Mesendoderm (in vitro differentiated cells): ENCODE measurements at regions not wholly inside any gene's neighbourhood (a gene's known extent, or its start where the extent isn't known, plus 50 kb on each side); places are given as distances from the start of the nearest gene placed in this dataset.

Source experiments
- DNase-seq: peaks from one replicate; pipeline ENCODE4 v3.0.0; 2013
- H2AK5ac ChIP-seq: 2 replicates; pipeline ENCODE4 v1.6.1; 2013; ENCODE audit warnings: low read length, inconsistent platforms
- H2BK120ac ChIP-seq: 2 replicates; pipeline ENCODE4 v1.6.1; 2013; ENCODE audit warnings: low read depth, mild to moderate bottlenecking, low read length, moderate library complexity, mixed read lengths
- H2BK15ac ChIP-seq: replicated peaks from 2 replicates; pipeline ENCODE4 v1.6.1; 2013; ENCODE audit warnings: low read depth, mild to moderate bottlenecking, moderate library complexity
- H2BK5ac ChIP-seq: 2 replicates; pipeline ENCODE4 v1.6.1; 2013; ENCODE audit warnings: low read length, inconsistent platforms
- H3K18ac ChIP-seq: 2 replicates; pipeline ENCODE4 v1.6.1; 2013; ENCODE audit warnings: mild to moderate bottlenecking, low read length, mixed read lengths
- H3K23ac ChIP-seq: one replicate; pipeline ENCODE4 v1.6.1; 2013; ENCODE audit warnings: low read length
- H3K27ac ChIP-seq: 2 replicates; pipeline ENCODE4 v1.5.1; 2013; ENCODE audit warnings: low read depth, mild to moderate bottlenecking, inconsistent platforms, low read length, moderate library complexity
- H3K27me3 ChIP-seq: 2 replicates; pipeline ENCODE4 v1.6.1; 2013; ENCODE audit warnings: low read length, control low read depth, mild to moderate bottlenecking, inconsistent platforms; ENCODE audit not compliant: insufficient read depth, poor library complexity
- H3K36me3 ChIP-seq: 2 replicates; pipeline ENCODE4 v1.6.1; 2013; ENCODE audit warnings: low read length, inconsistent platforms; ENCODE audit not compliant: control insufficient read depth, insufficient read depth
- H3K4ac ChIP-seq: one replicate; pipeline ENCODE4 v1.6.1; 2013; ENCODE audit warnings: low read depth, mild to moderate bottlenecking, low read length, moderate library complexity
- H3K4me1 ChIP-seq: 2 replicates; pipeline ENCODE4 v1.6.1; 2013; ENCODE audit warnings: low read depth, low read length, inconsistent platforms; ENCODE audit not compliant: control insufficient read depth
- H3K4me2 ChIP-seq: 2 replicates; pipeline ENCODE4 v1.6.1; 2013; ENCODE audit warnings: low read length
- H3K4me3 ChIP-seq: 2 replicates; pipeline ENCODE4 v1.5.1; 2013; ENCODE audit warnings: mild to moderate bottlenecking, low read length
- H3K56ac ChIP-seq: one replicate; pipeline ENCODE4 v1.6.1; 2013; ENCODE audit warnings: low read length
- H3K79me1 ChIP-seq: 2 replicates; pipeline ENCODE4 v1.6.1; 2013; ENCODE audit warnings: low read length, inconsistent platforms
- H3K79me2 ChIP-seq: 2 replicates; pipeline ENCODE4 v1.6.1; 2013; ENCODE audit warnings: mild to moderate bottlenecking, low read length; ENCODE audit not compliant: control insufficient read depth, insufficient read depth
- H3K9ac ChIP-seq: 2 replicates; pipeline ENCODE4 v1.6.1; 2013; ENCODE audit warnings: low read length, inconsistent platforms
- H4K5ac ChIP-seq: one replicate; pipeline ENCODE4 v1.6.1; 2013; ENCODE audit warnings: low read length
- H4K8ac ChIP-seq: one replicate; pipeline ENCODE4 v1.6.1; 2013; ENCODE audit warnings: low read depth, mild to moderate bottlenecking, control low read depth, low read length, moderate library complexity
- WGBS: extraction: QIAGEN DNeasy Blood & Tissue Kit; methylation state at CpG from one replicate; pipeline ENCODE4 v1.1.7; 2013; ENCODE audit warnings: low lambda C conversion rate, missing lambda C conversion rate; ENCODE audit not compliant: insufficient coverage; ENCODE audit errors: extremely low coverage; 5-methylcytosine and 5-hydroxymethylcytosine counted together

DNA sequence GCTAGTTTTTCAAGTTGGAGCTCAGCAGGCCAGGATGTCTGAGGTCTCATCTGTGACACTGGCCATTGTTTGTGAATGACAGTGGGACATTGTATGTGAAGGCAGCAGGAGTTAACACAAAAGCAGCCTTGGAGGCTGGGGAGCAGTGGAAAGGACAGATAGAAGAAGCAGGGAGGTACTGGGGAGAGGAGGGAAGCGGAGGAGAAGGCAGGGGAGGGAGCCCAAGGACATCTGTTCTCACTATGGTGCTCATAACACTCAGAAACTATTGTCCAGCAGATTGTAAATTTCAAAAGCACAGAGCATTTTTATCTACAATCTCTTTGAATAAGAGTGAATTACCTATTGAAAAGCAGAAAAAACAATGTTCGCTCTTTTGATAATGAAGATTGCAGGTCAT is 253.6 kb upstream of the DIPK2B start:
- Histone ChIP-seq H3K36me3 (no peaks in the 10 kb centered on the region), H3K56ac (no peak overlapping the region), H3K23ac (no peak overlapping the region), H3K4ac (no peak overlapping the region), H2BK120ac (no peak overlapping the region), H2BK15ac (no peak overlapping the region), H3K18ac (no peak overlapping the region), H3K27ac (no peak overlapping the region), H4K8ac (no peak overlapping the region), H3K79me1 (no peaks in the 10 kb centered on the region), H3K9ac (no peak overlapping the region), H4K5ac (no peak overlapping the region), H3K27me3 (no peaks in the 10 kb centered on the region), H3K79me2 (no peaks in the 10 kb centered on the region), H3K4me2 (no peak overlapping the region), H2AK5ac (no peak overlapping the region), H3K4me3 (no peak overlapping the region), H2BK5ac (no peak overlapping the region), H3K4me1 (no peaks in the 10 kb centered on the region)
- peak; percentile 70 for DNase-seq
- WGBS = no CpG with 5 or more reads among the region's 2 CpGs

DNA sequence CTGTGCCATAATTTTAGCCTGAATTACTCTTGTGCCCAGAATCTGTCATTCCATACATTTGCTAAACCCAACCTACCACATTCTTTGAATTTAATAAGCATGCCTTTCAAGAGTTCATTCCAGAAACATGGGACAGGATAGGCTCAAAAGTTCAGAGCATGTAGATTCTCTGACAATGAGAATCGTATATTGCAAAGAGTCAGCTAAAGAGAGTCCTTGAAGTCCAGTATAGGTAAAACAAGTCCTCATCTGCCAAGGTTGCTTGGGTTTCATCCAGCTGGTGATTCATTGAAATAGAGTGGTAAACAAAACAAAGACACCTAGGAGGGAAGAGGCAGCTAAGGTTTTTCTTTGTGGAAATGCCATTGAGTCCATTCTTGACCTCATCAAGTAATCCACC is 249.3 kb upstream of the DIPK2B start:
- DNase-seq = no peak
- H2BK15ac ChIP-seq = no peak overlapping the region
- no peaks in the 10 kb centered on the region for H3K27me3 ChIP-seq
- no peak overlapping the region for H3K4me3 ChIP-seq
- no peak overlapping the region for H3K27ac ChIP-seq
- no peak overlapping the region for H2BK5ac ChIP-seq
- no peak overlapping the region for H3K18ac ChIP-seq
- no peak overlapping the region for H3K23ac ChIP-seq
- no peak overlapping the region for H4K8ac ChIP-seq
- H3K4me2 ChIP-seq = no peak overlapping the region
- H3K4ac ChIP-seq = no peak overlapping the region
- no peaks in the 10 kb centered on the region for H3K4me1 ChIP-seq
- H2AK5ac ChIP-seq = no peak overlapping the region
- no peak overlapping the region for H3K9ac ChIP-seq
- no peaks in the 10 kb centered on the region for H3K36me3 ChIP-seq
- H3K79me2 ChIP-seq = no peaks in the 10 kb centered on the region
- no peaks in the 10 kb centered on the region for H3K79me1 ChIP-seq
- H2BK120ac ChIP-seq = no peak overlapping the region
- no peak overlapping the region for H3K56ac ChIP-seq
- no CpG with 5 or more reads among the region's 1 CpG for WGBS
- H4K5ac ChIP-seq = no peak overlapping the region

DNA sequence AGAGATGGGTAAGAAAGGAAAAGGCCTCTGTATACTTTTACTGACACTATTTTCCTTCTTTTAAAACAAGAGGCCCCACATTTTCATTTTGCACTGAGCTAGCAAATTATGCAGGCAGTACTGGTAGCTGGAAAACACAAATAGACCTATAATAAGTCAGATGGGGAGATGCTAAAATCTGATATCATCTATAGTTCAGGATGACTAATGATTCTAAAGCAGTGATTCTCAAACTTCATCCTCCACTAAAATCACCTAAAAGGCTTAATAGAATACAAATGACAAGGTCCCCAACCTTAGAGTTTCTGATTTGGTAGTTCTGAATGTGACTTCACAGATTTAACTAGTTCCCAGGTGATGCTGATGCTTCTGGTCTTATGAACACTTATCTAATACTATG is 247.3 kb upstream of the DIPK2B start:
- Histone ChIP-seq H4K5ac (no peak overlapping the region), H4K8ac (no peak overlapping the region), H2BK5ac (no peak overlapping the region), H3K79me2 (no peaks in the 10 kb centered on the region), H3K23ac (no peak overlapping the region), H3K79me1 (no peaks in the 10 kb centered on the region), H3K27ac (no peak overlapping the region), H3K4ac (no peak overlapping the region), H2BK120ac (no peak overlapping the region), H3K4me2 (no peak overlapping the region), H3K4me3 (no peak overlapping the region), H3K27me3 (no peaks in the 10 kb centered on the region), H3K36me3 (no peaks in the 10 kb centered on the region), H3K56ac (no peak overlapping the region), H3K4me1 (no peaks in the 10 kb centered on the region), H2BK15ac (no peak overlapping the region), H3K18ac (no peak overlapping the region), H3K9ac (no peak overlapping the region), H2AK5ac (no peak overlapping the region)
- no peak for DNase-seq

DNA sequence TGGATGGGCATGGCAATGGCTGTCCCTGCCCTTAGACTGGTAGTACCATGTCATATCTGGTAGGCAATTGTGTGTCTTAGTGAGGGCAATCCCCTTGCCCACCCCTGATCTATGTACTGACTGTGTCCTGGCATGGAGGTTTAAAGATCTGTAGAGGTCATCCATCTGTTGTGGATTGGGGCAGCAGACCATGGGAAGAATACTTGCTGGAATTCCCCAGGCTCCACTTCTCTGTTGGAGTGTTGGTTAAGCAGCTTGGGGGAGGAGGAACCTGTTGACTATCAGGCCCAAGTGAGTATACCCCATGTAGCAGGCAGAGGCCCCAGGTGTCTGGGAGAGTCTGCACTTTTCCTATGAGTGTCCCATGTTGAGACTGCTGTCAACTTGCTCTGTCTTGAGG is 246.7 kb upstream of the DIPK2B start:
- Histone ChIP-seq H2BK5ac (no peak overlapping the region), H3K27ac (no peak overlapping the region), H3K79me2 (no peaks in the 10 kb centered on the region), H3K36me3 (no peaks in the 10 kb centered on the region), H3K4me1 (no peaks in the 10 kb centered on the region), H2BK15ac (no peak overlapping the region), H3K56ac (no peak overlapping the region), H4K8ac (no peak overlapping the region), H3K4ac (no peak overlapping the region), H4K5ac (no peak overlapping the region), H3K4me2 (no peak overlapping the region), H3K18ac (no peak overlapping the region), H3K79me1 (no peaks in the 10 kb centered on the region), H3K27me3 (no peaks in the 10 kb centered on the region), H3K9ac (no peak overlapping the region), H2AK5ac (no peak overlapping the region), H3K4me3 (no peak overlapping the region), H3K23ac (no peak overlapping the region), H2BK120ac (no peak overlapping the region)
- DNase-seq = no peak

DNA sequence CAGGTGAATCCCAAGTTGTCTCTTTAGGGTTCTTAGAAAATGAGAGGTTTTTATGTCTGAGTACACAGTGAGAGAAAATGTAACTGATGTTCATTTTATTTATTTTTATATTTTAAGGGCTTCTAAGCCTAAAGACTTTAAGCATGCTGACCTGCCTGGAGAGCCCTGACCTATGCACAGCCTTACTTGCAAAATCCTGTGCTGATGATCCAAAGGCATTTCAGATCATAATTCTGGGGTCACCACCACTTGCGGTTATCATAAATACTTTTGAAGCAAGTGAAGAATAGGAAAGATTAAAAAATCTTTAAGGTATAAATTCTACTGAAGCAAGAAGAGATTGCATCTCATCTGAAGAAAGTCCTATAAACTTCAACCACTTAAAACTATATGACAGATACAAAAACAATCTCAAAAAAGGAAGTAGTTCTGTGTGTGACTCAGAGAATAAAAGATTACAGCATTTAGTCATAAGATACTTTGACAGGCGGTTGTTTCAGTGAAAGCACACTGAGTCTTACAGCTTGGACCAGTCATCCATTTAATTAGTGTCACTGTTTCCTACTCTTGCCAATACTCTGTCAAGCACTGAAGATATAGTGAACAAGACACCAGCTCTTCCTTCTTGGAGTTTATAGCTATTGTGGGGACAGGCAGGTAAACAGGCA is 245.2 kb upstream of the DIPK2B start:
- no CpG with 5 or more reads among the region's 2 CpGs for WGBS
- Histone ChIP-seq H3K4me3 (no peak overlapping the region), H3K4me2 (no peak overlapping the region), H2BK15ac (no peak overlapping the region), H3K27ac (no peak overlapping the region), H4K5ac (no peak overlapping the region), H3K4me1 (no peaks in the 10 kb centered on the region), H3K4ac (no peak overlapping the region), H2BK5ac (no peak overlapping the region), H4K8ac (no peak overlapping the region), H3K27me3 (no peaks in the 10 kb centered on the region), H3K9ac (no peak overlapping the region), H3K79me1 (no peaks in the 10 kb centered on the region), H2AK5ac (no peak overlapping the region), H3K18ac (no peak overlapping the region), H3K36me3 (no peaks in the 10 kb centered on the region), H3K23ac (no peak overlapping the region), H3K79me2 (no peaks in the 10 kb centered on the region), H2BK120ac (no peak overlapping the region), H3K56ac (no peak overlapping the region)
- no peak for DNase-seq

DNA sequence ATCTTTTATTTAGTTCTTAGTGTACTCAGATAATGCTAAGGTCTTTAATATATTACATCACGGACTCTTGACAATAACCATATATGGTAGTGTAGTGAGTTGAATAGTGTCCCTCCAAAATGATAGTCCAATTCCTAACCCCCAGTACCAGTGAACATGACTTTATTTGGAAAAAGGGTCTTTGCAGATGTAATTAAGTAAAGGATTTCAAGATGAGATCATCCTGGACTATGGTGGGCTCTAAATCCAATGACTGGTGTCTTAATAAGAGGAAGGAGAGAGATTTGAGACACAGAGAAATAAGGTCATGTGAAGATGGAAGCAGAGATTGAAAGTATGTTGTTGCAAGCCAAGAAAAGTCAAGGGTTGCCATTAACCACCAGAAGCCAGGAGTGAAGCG is 236.5 kb upstream of the DIPK2B start:
- H2BK5ac ChIP-seq = no peak overlapping the region
- WGBS = no CpG with 5 or more reads among the region's 2 CpGs

More for the DNA sequence above, 236.5 kb upstream of the DIPK2B start:
- no peaks in the 10 kb centered on the region for H3K4me1 ChIP-seq
- no peak overlapping the region for H3K56ac ChIP-seq
- H3K9ac ChIP-seq = no peak overlapping the region
- H3K4me2 ChIP-seq = no peak overlapping the region
- H3K79me2 ChIP-seq = no peaks in the 10 kb centered on the region
- H3K4ac ChIP-seq = no peak overlapping the region
- H4K8ac ChIP-seq = no peak overlapping the region
- H3K79me1 ChIP-seq = no peaks in the 10 kb centered on the region
- H2BK120ac ChIP-seq = no peak overlapping the region
- H3K36me3 ChIP-seq = no peaks in the 10 kb centered on the region
- H2AK5ac ChIP-seq = no peak overlapping the region
- H3K27ac ChIP-seq = no peak overlapping the region
- no peak for DNase-seq
- H3K4me3 ChIP-seq = no peak overlapping the region
- H3K18ac ChIP-seq = no peak overlapping the region
- H4K5ac ChIP-seq = no peak overlapping the region
- no peak overlapping the region for H3K23ac ChIP-seq
- H3K27me3 ChIP-seq = no peaks in the 10 kb centered on the region
- no peak overlapping the region for H2BK15ac ChIP-seq
